ENCODE measurements at regions not wholly inside any gene's neighbourhood (a gene's known extent, or its start where the extent isn't known, plus 50 kb on each side); places are given as distances from the start of the nearest gene placed in this dataset.

DNA sequence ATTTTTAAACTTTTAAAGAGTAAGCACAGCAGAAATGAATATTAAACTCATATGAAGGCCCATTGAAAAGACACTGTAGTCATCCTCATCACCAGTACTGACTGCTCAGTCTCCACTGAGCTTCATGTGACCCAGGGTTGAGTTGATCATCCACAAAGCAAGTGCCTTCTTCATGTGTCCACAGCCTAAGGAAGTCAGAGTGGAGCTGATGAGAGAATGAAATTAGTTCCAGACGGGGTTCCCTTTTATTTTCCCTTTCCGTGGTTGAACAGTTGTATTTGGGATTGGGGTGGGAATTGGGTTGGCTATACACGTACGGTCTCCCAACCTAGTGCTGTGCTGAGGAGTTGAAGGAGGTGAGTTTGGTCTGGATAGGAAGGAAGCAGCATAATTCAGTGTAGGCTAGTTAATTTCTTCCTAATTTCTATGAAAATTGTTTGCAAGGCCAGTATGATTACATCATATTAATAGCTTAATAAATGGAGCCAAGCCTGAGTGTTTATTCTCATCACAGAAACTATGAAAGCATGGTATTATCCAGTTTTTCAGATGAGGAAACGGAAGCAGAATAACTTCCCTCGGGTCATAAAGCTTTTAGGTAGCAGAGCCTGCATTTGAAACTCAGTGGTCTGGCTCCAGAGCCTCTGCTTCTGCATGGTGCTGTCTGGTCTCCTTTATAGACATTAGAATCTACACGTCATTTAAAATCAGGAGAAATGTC is 103.9 kb upstream of the DMRT1 start:
- no peak overlapping the region for H3K4me3 ChIP-seq (ENCODE audit: low read length)
- no peak for TF ChIP-seq CTCF (IDR thresholded peaks at IDR 0.05)
- POLR2A ChIA-PET = no interaction called here
- peaks cover 13% of the 10 kb centered on the region for H3K36me3 ChIP-seq (ENCODE audit: insufficient read depth, low read length)
- no peak overlapping the region for H3K27ac Mint-ChIP-seq
- H3K9me3 Mint-ChIP-seq = no peaks in the 10 kb centered on the region
- H3K4me1 Mint-ChIP-seq (ENCODE audit: low read depth) = no peaks in the 10 kb centered on the region
- H3K27me3 Mint-ChIP-seq = no peaks in the 10 kb centered on the region
- H3K36me3 Mint-ChIP-seq (ENCODE audit: low read depth) = no peaks in the 10 kb centered on the region
- H3K27me3 ChIP-seq (ENCODE audit: control insufficient read depth in 1 of 2, insufficient read depth in 2 of 2, low read length in 2 of 2) = no peaks in the 10 kb centered on the region
- DNase-seq (no peak), ATAC-seq (ENCODE audit: poor library complexity) (no peak)
- CTCF ChIA-PET = no interaction called here
- no peak overlapping the region for H3K27ac ChIP-seq (ENCODE audit: low read depth in 1 of 2, low read length in 2 of 2)
- H3K4me1 ChIP-seq (ENCODE audit: insufficient read depth, low read length) = no peaks in the 10 kb centered on the region
- intact Hi-C loops (cut with DNase I, micrococcal nuclease) = no loop called here
- no peak overlapping the region for H3K4me3 Mint-ChIP-seq
- no peaks in the 10 kb centered on the region for H3K9me3 ChIP-seq (ENCODE audit: control insufficient read depth in 1 of 2, insufficient read depth in 1 of 2, low read length in 2 of 2)

- ChIA-PET CTCF (no interaction called here), POLR2A (no interaction called here)
- Histone ChIP-seq H3K27ac (ENCODE audit: low read depth in 1 of 2, low read length in 2 of 2) (no peak overlapping the region), H3K27me3 (ENCODE audit: control insufficient read depth in 1 of 2, insufficient read depth in 2 of 2, low read length in 2 of 2) (no peaks in the 10 kb centered on the region), H3K4me3 (ENCODE audit: low read length) (no peak overlapping the region), H3K4me1 (ENCODE audit: insufficient read depth, low read length) (no peaks in the 10 kb centered on the region), H3K9me3 (ENCODE audit: control insufficient read depth in 1 of 2, insufficient read depth in 1 of 2, low read length in 2 of 2) (no peaks in the 10 kb centered on the region), H3K36me3 (ENCODE audit: insufficient read depth, low read length) (peaks cover 18% of the 10 kb centered on the region)
- DNase-seq (no peak), ATAC-seq (ENCODE audit: poor library complexity) (no peak)
- Mint-ChIP-seq H3K27ac (no peak overlapping the region), H3K9me3 (no peaks in the 10 kb centered on the region), H3K27me3 (no peaks in the 10 kb centered on the region), H3K4me1 (ENCODE audit: low read depth) (no peaks in the 10 kb centered on the region), H3K36me3 (ENCODE audit: low read depth) (no peaks in the 10 kb centered on the region), H3K4me3 (no peak overlapping the region)
- intact Hi-C loops (cut with DNase I, micrococcal nuclease) = no loop called here
- TF ChIP-seq CTCF (IDR thresholded peaks at IDR 0.05) = no peak
Measured at GRCh38 chr9:738209-738915, 103.1 kb upstream of the DMRT1 start.

DNA sequence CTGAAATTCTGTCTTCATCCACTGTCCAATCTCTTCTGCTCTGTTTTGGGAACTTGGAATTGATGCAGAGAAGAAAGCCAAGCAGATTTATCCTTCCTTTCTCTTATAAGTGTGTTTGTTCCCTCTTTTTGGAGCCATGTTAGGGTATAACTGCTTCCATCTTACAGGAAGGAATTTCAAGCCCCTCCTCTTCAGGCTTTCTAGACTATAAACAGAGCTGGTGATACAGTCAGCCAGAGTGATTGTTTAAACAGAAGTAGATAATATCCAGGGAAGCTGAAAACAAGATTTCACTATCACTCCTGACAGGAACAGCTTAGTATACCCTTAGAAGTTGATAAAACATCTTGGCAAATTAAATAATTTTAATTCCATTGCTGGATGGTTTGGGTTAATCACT is 102.1 kb upstream of the DMRT1 start:
- no peak overlapping the region for H3K27ac Mint-ChIP-seq
- Histone ChIP-seq H3K4me1 (ENCODE audit: insufficient read depth, low read length) (no peaks in the 10 kb centered on the region), H3K27ac (ENCODE audit: low read depth in 1 of 2, low read length in 2 of 2) (no peak overlapping the region), H3K27me3 (ENCODE audit: control insufficient read depth in 1 of 2, insufficient read depth in 2 of 2, low read length in 2 of 2) (no peaks in the 10 kb centered on the region), H3K4me3 (ENCODE audit: low read length) (no peak overlapping the region), H3K9me3 (ENCODE audit: control insufficient read depth in 1 of 2, insufficient read depth in 1 of 2, low read length in 2 of 2) (no peaks in the 10 kb centered on the region), H3K36me3 (ENCODE audit: insufficient read depth, low read length) (peaks cover 19% of the 10 kb centered on the region)
- POLR2A ChIA-PET = no interaction called here
- ATAC-seq (ENCODE audit: poor library complexity) (no peak), DNase-seq (no peak)
- no peak for TF ChIP-seq CTCF (IDR thresholded peaks at IDR 0.05)
- H3K4me1 Mint-ChIP-seq (ENCODE audit: low read depth) = no peaks in the 10 kb centered on the region
- H3K36me3 Mint-ChIP-seq (ENCODE audit: low read depth) = no peaks in the 10 kb centered on the region
- intact Hi-C loops (cut with DNase I, micrococcal nuclease) = no loop called here
- H3K9me3 Mint-ChIP-seq = no peaks in the 10 kb centered on the region
- CTCF ChIA-PET = no interaction called here
- no peak overlapping the region for H3K4me3 Mint-ChIP-seq
- no peaks in the 10 kb centered on the region for H3K27me3 Mint-ChIP-seq
